ENCODE measurements at regions not wholly inside any gene's neighbourhood (a gene's known extent, or its start where the extent isn't known, plus 50 kb on each side); places are given as distances from the start of the nearest gene placed in this dataset.
"Not testable (repeated sequence)": the region's sequence is repeated elsewhere in the genome, so short reads cannot be mapped to it uniquely, and the experiment has no call there.

- intact Hi-C loops (cut with DNase I; ENCODE audit: low total_unique reads), result no loop called here
- no peak for TF ChIP-seq POLR2A (IDR thresholded peaks at IDR 0.05)
- no peak for TF ChIP-seq CTCF (IDR thresholded peaks at IDR 0.05)
- no peaks in the 10 kb centered on the region for H3K36me3 ChIP-seq
Measured at GRCh38 chr6:74602206-74602605, 603.6 kb downstream of the COL12A1 start.

GRCh38 chr6:74598462-74599393, 607.1 kb downstream of the COL12A1 start:
- no peak for DNase-seq
- H3K27ac ChIP-seq, result no peak overlapping the region
- no peaks in the 10 kb centered on the region for H3K27me3 ChIP-seq
- no peak overlapping the region for H3K4me3 ChIP-seq
- no peaks in the 10 kb centered on the region for H3K9me3 ChIP-seq
- TF ChIP-seq CTCF (IDR thresholded peaks at IDR 0.05), result no peak
- no peak for TF ChIP-seq POLR2A (IDR thresholded peaks at IDR 0.05)
- intact Hi-C loops (cut with DNase I; ENCODE audit: low total_unique reads), result no loop called here
- no peaks in the 10 kb centered on the region for H3K4me1 ChIP-seq
- no peaks in the 10 kb centered on the region for H3K36me3 ChIP-seq

More at GRCh38 chr6:74602206-74602605, 603.6 kb downstream of the COL12A1 start:
- Histone ChIP-seq H3K27ac (no peak overlapping the region), H3K4me1 (no peaks in the 10 kb centered on the region), H3K4me3 (no peak overlapping the region), H3K9me3 (no peaks in the 10 kb centered on the region), H3K27me3 (no peaks in the 10 kb centered on the region)
- no peak for DNase-seq

GRCh38 chr6:74597840-74598239, 608.0 kb downstream of the COL12A1 start:
- Histone ChIP-seq H3K27me3 (no peaks in the 10 kb centered on the region), H3K4me3 (no peak overlapping the region), H3K27ac (no peak overlapping the region), H3K4me1 (no peaks in the 10 kb centered on the region), H3K36me3 (no peaks in the 10 kb centered on the region), H3K9me3 (no peaks in the 10 kb centered on the region)
- DNase-seq, result no peak
- no peak for TF ChIP-seq CTCF (IDR thresholded peaks at IDR 0.05)
- TF ChIP-seq POLR2A (IDR thresholded peaks at IDR 0.05), result no peak
- intact Hi-C loops (cut with DNase I; ENCODE audit: low total_unique reads), result no loop called here

- Histone ChIP-seq H3K4me3 (no peak overlapping the region), H3K27ac (no peak overlapping the region), H3K4me1 (no peaks in the 10 kb centered on the region), H3K36me3 (no peaks in the 10 kb centered on the region), H3K27me3 (no peaks in the 10 kb centered on the region), H3K9me3 (no peaks in the 10 kb centered on the region)
- TF ChIP-seq POLR2A (IDR thresholded peaks at IDR 0.05) (no peak), CTCF (IDR thresholded peaks at IDR 0.05) (no peak)
- intact Hi-C loops (cut with DNase I; ENCODE audit: low total_unique reads), result no loop called here
- no peak for DNase-seq
Measured at GRCh38 chr6:74597266-74597665, 608.6 kb downstream of the COL12A1 start.

GRCh38 chr6:74596588-74596987, 609.3 kb downstream of the COL12A1 start:
- intact Hi-C loops (cut with DNase I; ENCODE audit: low total_unique reads), result no loop called here
- Histone ChIP-seq H3K4me3 (no peak overlapping the region), H3K4me1 (no peaks in the 10 kb centered on the region), H3K27me3 (no peaks in the 10 kb centered on the region), H3K36me3 (no peaks in the 10 kb centered on the region), H3K27ac (no peak overlapping the region), H3K9me3 (no peaks in the 10 kb centered on the region)
- TF ChIP-seq POLR2A (IDR thresholded peaks at IDR 0.05), result no peak
- no peak for TF ChIP-seq CTCF (IDR thresholded peaks at IDR 0.05)
- DNase-seq, result no peak

GRCh38 chr6:74594350-74594749, 611.5 kb downstream of the COL12A1 start:
- H3K27me3 ChIP-seq; H3K27ac ChIP-seq; H3K4me3 ChIP-seq; H3K4me1 ChIP-seq; H3K9me3 ChIP-seq; H3K36me3 ChIP-seq; DNase-seq; intact Hi-C loops (cut with DNase I; ENCODE audit: low total_unique reads): not testable (repeated sequence)

Data from uterus (tissue), 3 donors.